B cell (primary cell): ENCODE measurements at regions not wholly inside any gene's neighbourhood (a gene's known extent, or its start where the extent isn't known, plus 50 kb on each side); places are given as distances from the start of the nearest gene placed in this dataset.

ENCODE experiments used
- ATAC-seq: fragments of 200-7000 bp; cut with Tn5 transposase; one replicate; pipeline ENCODE4 v1.10.0; 2021; ENCODE audit warnings: low read depth, mild to moderate bottlenecking, moderate number of reproducible peaks, moderate library complexity
- CTCF ChIA-PET: fragments of 350-600 bp; sonication (Branson Sonifier 250); formaldehyde crosslinking; loops from one replicate; lab custom pipeline; 2021; ENCODE audit warnings: antibody characterized with exemption, inconsistent platforms; lab: Charles Lee
- POLR2A ChIA-PET: fragments of 350-600 bp; sonication (Branson Sonifier 250); formaldehyde crosslinking; loops from one replicate; lab custom pipeline; 2021; ENCODE audit warnings: antibody characterized with exemption; lab: Charles Lee
- DNase-seq: peaks from one replicate; pipeline ENCODE4 v3.0.0; 2013
- H2AFZ ChIP-seq: 2 replicates; pipeline ENCODE4 v1.6.1; 2012; ENCODE audit warnings: mild to moderate bottlenecking, low read depth, low read length; ENCODE audit not compliant: insufficient read depth, poor library complexity, severe bottlenecking
- H3K27ac ChIP-seq, 2 donors: 1 replicate in 1 of 2; 2 replicates in 1 of 2; pipeline ENCODE4 v1.5.1; 2012 to 2013; ENCODE audit warnings: low read length in 2 of 2, mild to moderate bottlenecking in 2 of 2, moderate library complexity in 1 of 2
- H3K27me3 ChIP-seq, 4 experiments: fragments of 200-600 bp in 1 of 4; sonication (generic) in 1 of 4; replicated peaks in 1 of 4; 1 replicate in 2 of 4; 2 replicates in 2 of 4; pipeline versions ENCODE4 v1.6.1 to v1.7.0; 2013 to 2016; ENCODE audit warnings: low read length in 3 of 4, mild to moderate bottlenecking in 2 of 4, mixed read lengths in 1 of 4, moderate library complexity in 1 of 4; ENCODE audit not compliant: insufficient read depth in 4 of 4, control insufficient read depth in 3 of 4; ENCODE audit errors: control extremely low read depth in 1 of 4
- H3K36me3 ChIP-seq, 2 experiments: replicated peaks in 1 of 2; 1 replicate in 1 of 2; 2 replicates in 1 of 2; pipeline versions ENCODE4 v1.6.1 to v1.7.1; 2013; ENCODE audit warnings: low read length in 1 of 2; ENCODE audit not compliant: insufficient read depth in 2 of 2, control insufficient read depth in 1 of 2; ENCODE audit errors: control extremely low read depth in 1 of 2, extremely low read depth in 1 of 2
- H3K4me1 ChIP-seq, 2 donors: fragments of 200-600 bp in 1 of 2; sonication (generic) in 1 of 2; 1 replicate in 1 of 2; 2 replicates in 1 of 2; pipeline versions ENCODE4 v1.5.1 to v1.6.1; 2013 to 2017; ENCODE audit warnings: low read length in 2 of 2; ENCODE audit not compliant: control insufficient read depth in 2 of 2, insufficient read depth in 2 of 2
- H3K4me2 ChIP-seq: replicated peaks from 2 replicates; pipeline ENCODE3; 2012; ENCODE audit warnings: mild to moderate bottlenecking, low read depth, low read length; ENCODE audit not compliant: poor library complexity, severe bottlenecking
- H3K4me3 ChIP-seq, 5 experiments: fragments of 200-600 bp in 1 of 5; sonication (generic) in 1 of 5; 1 replicate in 3 of 5; 2 replicates in 2 of 5; pipeline versions ENCODE4 v1.5.1 to v1.7.0; 2011 to 2016; ENCODE audit warnings: low read length in 4 of 5, mild to moderate bottlenecking in 4 of 5, low read depth in 2 of 5, control low read depth in 1 of 5, moderate library complexity in 1 of 5; ENCODE audit not compliant: insufficient read depth in 1 of 5; ENCODE audit errors: control extremely low read depth in 1 of 5, extremely low read depth in 1 of 5
- H3K79me2 ChIP-seq: fragments of 200-600 bp; sonication (generic); one replicate; pipeline ENCODE4 v1.6.0; 2016; ENCODE audit warnings: low read length; ENCODE audit not compliant: control insufficient read depth, insufficient read depth
- H3K9ac ChIP-seq: fragments of 200-600 bp; sonication (generic); 2 replicates; pipeline ENCODE4 v1.6.1; 2017; ENCODE audit warnings: mild to moderate bottlenecking, low read length, moderate library complexity
- H3K9me3 ChIP-seq, 3 donors: one replicate each; pipeline versions ENCODE4 v1.6.1 to v1.7.1; 2013; ENCODE audit warnings: low read length in 2 of 3; ENCODE audit not compliant: control insufficient read depth in 2 of 3, insufficient read depth in 1 of 3; ENCODE audit errors: control extremely low read depth in 1 of 3
- H4K20me1 ChIP-seq: 2 replicates; pipeline ENCODE4 v1.6.0; 2012; ENCODE audit warnings: mild to moderate bottlenecking, low read length; ENCODE audit not compliant: insufficient read depth, control insufficient read depth, poor library complexity, severe bottlenecking
- H3K27ac Mint-ChIP-seq: one replicate; pipeline ENCODE4 v1.8.0; 2021; ENCODE audit warnings: mixed read lengths
- H3K27me3 Mint-ChIP-seq: one replicate; pipeline ENCODE4 v1.8.0; 2021; ENCODE audit warnings: mixed read lengths
- H3K4me1 Mint-ChIP-seq: one replicate; pipeline ENCODE4 v1.8.0; 2021; ENCODE audit warnings: mixed read lengths
- H3K4me3 Mint-ChIP-seq: one replicate; pipeline ENCODE4 v1.8.0; 2021; ENCODE audit warnings: mixed read lengths
- H3K9me3 Mint-ChIP-seq: one replicate; pipeline ENCODE4 v1.8.0; 2022; ENCODE audit warnings: mixed read lengths; ENCODE audit not compliant: insufficient read depth
- EZH2 ChIP-seq: IDR thresholded peaks from 2 replicates; pipeline ENCODE4 v1.6.1; 2012; ENCODE audit warnings: borderline replicate concordance, low read depth, mild to moderate bottlenecking, moderate library complexity, low read length; ENCODE audit not compliant: insufficient read depth, poor library complexity, severe bottlenecking
- WGBS: methylation state at CpG from one replicate; pipeline ENCODE4 v1.1.5; 2013; ENCODE audit warnings: missing lambda C conversion rate; ENCODE audit not compliant: insufficient coverage; 5-methylcytosine and 5-hydroxymethylcytosine counted together
- intact Hi-C: fragments of 100-400 bp; cut with micrococcal nuclease; formaldehyde crosslinking; loops from one replicate; pipeline ENCODE4 v1.10.0; 2022
- TF ChIP-seq, protein P1 (sequence below): fragments of 200-600 bp; IDR thresholded peaks from one replicate; pipeline ENCODE4 v1.8.0; 2022; ENCODE audit warnings: antibody characterized with exemption, mild to moderate bottlenecking

DNA sequence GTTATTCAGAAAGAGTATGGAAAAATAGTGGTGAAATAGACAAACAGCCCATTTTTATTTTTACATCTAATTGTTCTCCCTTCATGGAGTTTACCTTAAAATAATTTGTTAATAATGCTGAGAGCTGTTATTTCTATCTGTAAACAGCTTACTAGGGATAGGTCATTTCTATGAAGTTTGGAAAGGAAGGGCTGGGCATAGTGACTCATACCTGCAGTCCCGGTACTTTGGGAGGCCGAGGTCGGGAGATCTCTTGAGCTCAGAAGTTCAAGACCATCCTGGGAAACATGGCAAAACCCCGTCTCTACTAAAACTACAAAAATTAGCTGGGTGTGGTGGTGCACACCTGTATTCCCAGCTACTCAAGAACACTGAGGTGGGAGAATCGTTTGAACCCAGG, 624.3 kb upstream of the LMCD1 start:
- TF ChIP-seq EZH2, result no peak
- TF ChIP-seq, protein P1, sequence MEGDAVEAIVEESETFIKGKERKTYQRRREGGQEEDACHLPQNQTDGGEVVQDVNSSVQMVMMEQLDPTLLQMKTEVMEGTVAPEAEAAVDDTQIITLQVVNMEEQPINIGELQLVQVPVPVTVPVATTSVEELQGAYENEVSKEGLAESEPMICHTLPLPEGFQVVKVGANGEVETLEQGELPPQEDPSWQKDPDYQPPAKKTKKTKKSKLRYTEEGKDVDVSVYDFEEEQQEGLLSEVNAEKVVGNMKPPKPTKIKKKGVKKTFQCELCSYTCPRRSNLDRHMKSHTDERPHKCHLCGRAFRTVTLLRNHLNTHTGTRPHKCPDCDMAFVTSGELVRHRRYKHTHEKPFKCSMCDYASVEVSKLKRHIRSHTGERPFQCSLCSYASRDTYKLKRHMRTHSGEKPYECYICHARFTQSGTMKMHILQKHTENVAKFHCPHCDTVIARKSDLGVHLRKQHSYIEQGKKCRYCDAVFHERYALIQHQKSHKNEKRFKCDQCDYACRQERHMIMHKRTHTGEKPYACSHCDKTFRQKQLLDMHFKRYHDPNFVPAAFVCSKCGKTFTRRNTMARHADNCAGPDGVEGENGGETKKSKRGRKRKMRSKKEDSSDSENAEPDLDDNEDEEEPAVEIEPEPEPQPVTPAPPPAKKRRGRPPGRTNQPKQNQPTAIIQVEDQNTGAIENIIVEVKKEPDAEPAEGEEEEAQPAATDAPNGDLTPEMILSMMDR, result no peak
- no peak overlapping the region for H3K9ac ChIP-seq
- 60% methylated on average over 1 of the region's 5 CpGs for WGBS
- no peak for DNase-seq
- peaks cover 3% of the 10 kb centered on the region for H3K9me3 Mint-ChIP-seq
- H2AFZ ChIP-seq, result no peak overlapping the region
- no peak overlapping the region for H3K4me3 Mint-ChIP-seq
- no peak overlapping the region for H3K27ac Mint-ChIP-seq
- ChIA-PET CTCF (no interaction called here), POLR2A (no interaction called here)
- H3K4me2 ChIP-seq, result no peak overlapping the region
- H3K27me3 ChIP-seq, result no peaks in the 10 kb centered on the region
- no peaks in the 10 kb centered on the region for H4K20me1 ChIP-seq
- H3K27me3 Mint-ChIP-seq, result no peaks in the 10 kb centered on the region
- H3K27ac ChIP-seq, result no peak overlapping the region
- intact Hi-C loops, result no loop called here
- no peak for ATAC-seq
- H3K4me1 ChIP-seq, result no peaks in the 10 kb centered on the region
- H3K4me3 ChIP-seq, result no peak overlapping the region
- H3K9me3 ChIP-seq, result peaks cover 0 to 7% (median 0%) of the 10 kb centered on the region in 3 donors
- no peaks in the 10 kb centered on the region for H3K36me3 ChIP-seq
- H3K79me2 ChIP-seq, result no peaks in the 10 kb centered on the region
- H3K4me1 Mint-ChIP-seq, result no peaks in the 10 kb centered on the region

DNA sequence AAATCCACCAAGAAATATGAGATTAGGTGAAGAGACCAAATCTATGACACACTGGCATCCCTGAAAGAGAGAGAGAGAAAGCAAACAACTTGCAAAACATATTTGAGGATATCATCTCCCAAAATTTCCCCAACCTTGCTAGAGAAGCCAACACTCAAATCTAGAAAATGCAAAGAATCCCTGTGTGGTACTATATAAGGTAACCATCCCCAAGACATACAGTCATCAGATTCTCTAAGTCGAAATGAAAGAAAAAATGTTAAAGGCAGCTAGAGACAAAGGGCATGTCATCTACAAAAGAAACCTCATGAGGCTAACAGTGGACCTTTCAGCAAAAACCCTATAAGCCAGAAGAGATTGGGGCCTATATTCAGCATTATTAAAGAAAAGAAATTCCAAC, 622.1 kb upstream of the LMCD1 start:
- Histone ChIP-seq H3K4me3 (no peak overlapping the region), H3K9ac (no peak overlapping the region), H3K27me3 (no peaks in the 10 kb centered on the region), H3K4me2 (no peak overlapping the region), H3K27ac (no peak overlapping the region), H3K9me3 (peaks cover 0 to 13% (median 0%) of the 10 kb centered on the region in 3 donors), H4K20me1 (no peaks in the 10 kb centered on the region), H3K36me3 (no peaks in the 10 kb centered on the region), H3K79me2 (no peaks in the 10 kb centered on the region), H3K4me1 (no peaks in the 10 kb centered on the region), H2AFZ (no peak overlapping the region)
- H3K27ac Mint-ChIP-seq, result no peak overlapping the region
- CTCF ChIA-PET, result no interaction called here
- TF ChIP-seq, protein P1, result no peak
- no peak for TF ChIP-seq EZH2
- POLR2A ChIA-PET, result no interaction called here
- ATAC-seq (no peak), DNase-seq (no peak)
- H3K9me3 Mint-ChIP-seq, result peaks cover 3% of the 10 kb centered on the region
- H3K27me3 Mint-ChIP-seq, result no peaks in the 10 kb centered on the region
- intact Hi-C loops, result no loop called here
- no peak overlapping the region for H3K4me3 Mint-ChIP-seq
- no peaks in the 10 kb centered on the region for H3K4me1 Mint-ChIP-seq
- WGBS, result no CpG with 5 or more reads among the region's 1 CpG
